NK-92 treated with Interleukin-12 subunit alpha and Interleukin-12 subunit beta, amount 100 ng/mL, for 24 hours (cell line): ENCODE measurements at regions not wholly inside any gene's neighbourhood (a gene's known extent, or its start where the extent isn't known, plus 50 kb on each side); places are given as distances from the start of the nearest gene placed in this dataset.

ENCODE experiments used
- DNase-seq: peaks from one replicate; lab custom pipeline; 2025; lab: John Stamatoyannopoulos, UW

- DNase-seq = no peak
Observed at GRCh38 chr20:40591119-40591518, 97.9 kb downstream of the MAFB start.

GRCh38 chr20:40589581-40589980 is 99.5 kb downstream of the MAFB start:
- no peak for DNase-seq

GRCh38 chr20:40588891-40589290 is 100.1 kb downstream of the MAFB start:
- no peak for DNase-seq

DNA sequence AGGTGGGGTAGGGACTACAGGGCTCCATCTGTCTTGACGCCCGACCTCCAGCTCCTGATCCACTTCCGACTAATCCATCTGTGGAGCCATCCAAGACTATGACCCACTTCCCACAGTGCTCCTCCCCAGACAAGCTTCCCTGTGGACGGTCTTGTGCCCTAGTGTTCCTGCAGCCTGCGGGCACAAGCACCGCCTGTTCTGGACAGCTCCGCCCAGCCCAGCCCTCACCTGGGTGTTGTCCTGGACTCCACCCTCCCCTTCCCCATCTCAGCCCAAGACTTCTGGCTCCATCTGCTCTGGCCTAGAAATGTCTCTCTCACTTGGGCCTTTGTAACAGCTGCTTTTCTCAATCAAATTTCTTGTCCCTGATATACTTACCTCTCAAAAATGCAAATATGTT is 102.0 kb downstream of the MAFB start:
- DNase-seq = no peak

DNA sequence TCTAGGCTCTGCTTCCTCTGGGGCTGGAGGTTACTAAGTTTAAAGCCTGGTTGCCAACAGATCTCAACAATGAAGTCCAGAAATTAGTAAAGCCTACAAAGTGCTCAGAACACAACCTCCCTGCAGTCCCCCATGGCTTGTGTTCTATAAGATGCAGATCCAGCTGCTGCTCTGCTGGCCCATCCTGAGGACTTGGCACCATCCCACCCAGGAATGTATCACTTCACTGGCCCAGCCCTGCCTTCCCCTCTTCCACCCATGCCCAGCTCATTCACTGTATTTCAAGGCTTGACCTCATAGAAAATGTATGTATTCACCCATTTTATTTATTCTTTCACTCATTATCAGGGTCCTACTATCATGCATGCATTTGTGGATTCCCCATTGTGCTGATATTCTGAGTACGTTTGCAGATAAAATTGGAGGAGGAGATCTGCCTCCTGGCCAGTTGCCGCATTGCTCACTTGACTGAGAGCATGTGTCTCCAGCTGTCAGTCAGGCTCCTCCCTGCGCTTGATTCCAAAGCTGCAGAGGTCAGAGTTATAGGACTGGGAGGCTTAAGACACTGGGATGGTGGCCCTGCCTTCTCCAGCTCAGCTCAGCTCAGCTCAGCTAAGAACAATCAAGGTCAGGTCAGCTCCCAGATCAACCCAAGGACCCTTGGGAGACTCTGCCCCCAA is 104.8 kb downstream of the MAFB start:
- no peak for DNase-seq

DNA sequence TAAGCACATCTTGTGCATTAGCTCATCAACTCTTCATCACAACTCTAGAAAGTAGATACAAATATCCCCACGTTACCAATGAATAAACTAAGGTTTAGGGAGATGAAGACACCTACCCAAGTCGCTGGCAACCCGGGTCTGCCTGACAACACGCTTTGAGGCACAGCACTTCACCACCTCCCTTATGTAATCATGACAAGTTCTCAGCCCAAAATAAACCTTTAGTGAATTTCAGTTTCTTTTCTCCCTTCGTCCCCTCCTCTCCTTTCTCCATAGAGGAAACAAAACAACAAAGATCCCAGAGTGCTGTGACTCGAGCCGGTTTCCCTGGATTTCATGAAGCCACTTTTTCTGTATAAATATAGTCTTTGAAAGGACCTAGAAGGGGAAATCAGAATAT is 105.4 kb downstream of the MAFB start:
- no peak for DNase-seq

- DNase-seq = no peak
Observed at GRCh38 chr20:40583205-40583604, 105.8 kb downstream of the MAFB start.

DNA sequence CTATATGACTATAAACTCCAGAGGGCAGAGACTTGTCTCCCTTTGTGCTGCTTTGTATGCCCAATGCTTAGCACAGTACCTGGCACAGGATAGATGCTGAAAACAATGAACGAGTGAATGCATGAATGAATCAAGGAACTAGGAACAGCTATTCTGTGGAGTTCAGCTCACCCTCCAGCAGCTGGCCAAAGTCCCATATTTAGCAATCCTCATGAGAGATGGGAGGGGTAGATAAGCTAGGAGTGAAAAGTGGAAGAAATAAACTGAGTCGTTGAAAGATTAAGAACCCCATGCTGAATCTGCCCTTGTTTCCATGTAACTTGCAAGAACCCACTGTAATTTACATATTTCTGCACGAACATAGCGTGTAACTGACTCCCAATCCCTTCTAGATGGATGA is 106.5 kb downstream of the MAFB start:
- DNase-seq = no peak

- DNase-seq = no peak
Observed at GRCh38 chr20:40579701-40580100, 109.3 kb downstream of the MAFB start.

DNA sequence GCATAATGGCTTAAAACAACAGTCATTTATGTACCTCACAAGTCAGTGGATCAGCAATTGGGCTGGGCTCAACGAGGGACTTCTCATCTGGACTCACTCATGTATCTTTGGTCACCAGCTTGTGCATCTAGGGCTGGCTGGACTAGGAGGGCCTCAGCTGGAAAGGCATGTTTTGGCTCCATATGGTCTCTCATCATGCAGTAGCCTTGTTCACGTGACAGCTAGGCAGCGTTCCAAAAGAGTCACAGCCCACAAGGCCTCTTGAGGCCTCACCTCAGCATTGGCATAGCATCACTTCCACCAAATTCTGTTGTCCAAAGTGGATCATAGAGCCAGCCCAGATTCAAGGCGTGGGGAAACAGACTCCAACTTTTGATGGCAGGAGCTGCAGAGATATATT is 110.1 kb downstream of the MAFB start:
- DNase-seq = no peak

GRCh38 chr20:40575851-40576250 is 113.2 kb downstream of the MAFB start:
- no peak for DNase-seq

DNA sequence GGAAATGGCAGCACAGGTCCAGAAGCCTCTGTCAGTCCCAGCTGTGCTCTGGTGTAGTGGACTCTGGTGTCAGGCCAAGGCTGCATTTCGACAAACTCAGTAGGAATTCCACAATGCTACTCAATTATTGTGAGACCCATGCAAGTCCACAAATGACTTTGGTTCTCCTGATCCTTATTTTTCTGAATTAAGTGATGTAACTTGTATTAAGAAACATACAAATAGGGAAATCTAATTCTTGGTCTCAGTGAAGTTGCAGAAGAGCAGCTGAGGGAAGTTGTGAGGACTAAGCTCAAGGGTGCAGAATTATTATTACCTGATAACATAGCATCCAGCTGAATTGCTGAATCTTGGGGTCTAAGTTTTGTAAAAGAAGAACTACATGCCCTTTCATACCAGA is 116.8 kb downstream of the MAFB start:
- DNase-seq = no peak

GRCh38 chr20:40571639-40572038 is 117.4 kb downstream of the MAFB start:
- no peak for DNase-seq

DNA sequence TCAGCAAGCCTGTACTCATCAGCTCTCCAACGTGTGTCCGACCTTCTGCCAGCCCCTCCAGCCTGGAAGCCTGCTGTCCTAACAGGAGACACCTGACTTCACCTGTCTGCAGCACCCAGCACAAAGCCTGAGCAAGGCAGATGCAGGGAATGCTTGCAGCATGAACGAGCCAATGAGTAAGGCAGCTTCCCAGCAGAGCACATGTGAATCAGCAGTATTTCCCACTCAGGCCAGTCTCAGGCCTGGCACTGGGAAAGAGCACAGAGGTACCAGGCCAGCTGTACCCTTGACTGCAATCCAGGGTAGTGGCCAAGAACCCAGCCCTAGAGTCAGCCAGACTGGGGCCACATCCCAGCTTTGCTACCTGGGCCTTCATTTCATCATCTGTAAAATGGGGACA is 120.8 kb downstream of the MAFB start:
- DNase-seq = no peak

DNA sequence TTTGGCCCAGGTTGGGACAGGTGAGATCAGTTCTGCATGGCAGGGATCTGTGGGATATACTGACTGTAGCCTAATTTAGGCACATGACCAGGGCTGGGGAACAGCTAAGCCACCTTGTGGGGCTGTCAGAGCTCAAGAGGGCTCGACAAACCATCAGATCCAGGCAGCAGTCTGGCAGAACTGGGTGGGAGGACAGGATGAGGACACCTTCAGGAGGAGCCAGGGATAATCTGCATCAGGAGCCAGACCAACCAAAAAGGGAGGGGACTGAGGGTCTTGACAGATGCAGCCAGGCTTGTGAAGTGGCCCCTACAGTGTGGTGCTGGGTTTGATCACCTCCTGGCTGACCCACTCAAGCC is 123.4 kb downstream of the MAFB start:
- no peak for DNase-seq

DNA sequence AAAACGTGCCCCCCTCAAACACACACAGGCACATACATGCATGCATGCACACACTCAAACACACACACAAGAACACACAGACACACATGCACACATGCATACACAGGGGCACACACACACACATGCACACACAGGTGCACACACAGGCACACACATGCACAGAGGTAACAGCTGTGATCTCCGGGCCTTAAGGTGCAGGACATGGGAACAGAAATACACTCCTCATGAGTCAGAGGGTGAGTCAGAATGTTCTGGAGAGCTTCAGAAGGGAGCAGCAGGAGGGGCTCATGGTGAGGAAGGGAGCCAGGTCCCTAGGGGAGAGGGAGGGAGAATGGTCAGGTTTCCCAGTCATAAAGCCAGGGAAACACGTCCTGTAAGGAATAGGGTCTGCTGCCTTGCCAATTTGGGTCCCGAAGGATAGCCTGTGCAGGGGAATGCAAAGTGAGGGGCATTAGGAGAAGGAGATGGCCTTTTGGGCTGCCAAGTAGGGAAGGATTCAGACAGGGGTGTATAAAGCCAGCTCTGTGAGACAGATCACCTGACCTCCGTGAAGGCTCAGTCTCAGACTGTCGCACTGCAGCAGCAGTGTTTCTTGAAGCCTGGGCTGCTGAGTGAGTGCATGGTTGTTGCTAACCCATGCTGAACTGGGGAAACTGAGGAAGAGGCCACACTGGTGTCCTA is 123.9 kb downstream of the MAFB start:
- no peak for DNase-seq

DNA sequence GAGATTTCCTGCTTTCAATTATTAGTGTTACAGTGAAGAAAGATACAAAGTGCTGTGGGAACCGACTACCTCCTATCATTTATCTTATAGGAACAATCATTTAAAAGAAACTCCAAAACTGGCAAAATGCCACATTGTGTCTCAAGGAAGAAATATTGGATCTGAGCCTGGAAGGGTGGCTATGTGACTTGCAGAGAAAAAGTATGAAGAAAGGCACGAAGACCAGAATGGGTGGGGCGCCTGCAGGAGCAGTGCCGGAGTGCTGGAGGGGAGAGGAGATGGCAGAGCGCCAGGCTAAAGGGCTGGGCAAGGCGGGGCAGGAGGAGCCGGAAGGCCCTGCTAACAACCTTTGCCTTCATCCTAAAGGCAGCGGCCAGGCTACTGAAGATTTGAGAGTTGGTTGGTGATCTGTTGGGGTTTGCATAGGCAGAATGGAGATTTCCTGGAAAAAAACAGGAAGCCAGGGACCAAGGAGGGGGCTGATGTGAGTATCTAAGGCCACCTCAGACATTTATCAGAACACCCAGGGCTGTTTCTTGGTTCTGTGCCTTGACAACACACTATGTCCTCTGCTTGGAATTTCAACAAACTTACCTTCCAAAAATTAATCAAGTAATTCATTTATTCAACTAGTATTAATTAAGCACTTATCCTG is 125.6 kb downstream of the MAFB start:
- DNase-seq = no peak

DNA sequence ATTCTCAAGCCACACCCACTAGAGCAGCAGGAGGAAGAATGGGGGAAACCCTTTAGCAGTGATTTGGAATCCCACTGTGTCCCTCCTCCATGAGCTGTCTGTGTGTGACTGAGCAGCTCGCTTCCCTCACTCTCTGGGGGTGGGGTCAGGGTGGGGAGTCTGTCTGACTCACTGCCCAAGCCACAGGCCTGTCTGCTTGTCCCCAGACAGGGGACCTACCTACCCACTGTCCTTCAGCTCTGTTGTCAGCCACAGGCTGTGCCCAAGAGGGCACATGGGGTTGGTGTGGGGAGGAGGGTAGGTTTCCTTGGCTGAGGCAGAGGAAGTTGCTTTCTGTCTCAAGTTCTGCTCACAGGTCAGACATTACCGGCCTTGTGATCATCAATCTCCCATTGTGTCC is 127.0 kb downstream of the MAFB start:
- no peak for DNase-seq

GRCh38 chr20:40561187-40561586 is 127.8 kb downstream of the MAFB start:
- DNase-seq = no peak

GRCh38 chr20:40558212-40558611 is 130.8 kb downstream of the MAFB start:
- DNase-seq = no peak

- DNase-seq = no peak
Observed at GRCh38 chr20:40551125-40551530, 137.9 kb downstream of the MAFB start.

DNA sequence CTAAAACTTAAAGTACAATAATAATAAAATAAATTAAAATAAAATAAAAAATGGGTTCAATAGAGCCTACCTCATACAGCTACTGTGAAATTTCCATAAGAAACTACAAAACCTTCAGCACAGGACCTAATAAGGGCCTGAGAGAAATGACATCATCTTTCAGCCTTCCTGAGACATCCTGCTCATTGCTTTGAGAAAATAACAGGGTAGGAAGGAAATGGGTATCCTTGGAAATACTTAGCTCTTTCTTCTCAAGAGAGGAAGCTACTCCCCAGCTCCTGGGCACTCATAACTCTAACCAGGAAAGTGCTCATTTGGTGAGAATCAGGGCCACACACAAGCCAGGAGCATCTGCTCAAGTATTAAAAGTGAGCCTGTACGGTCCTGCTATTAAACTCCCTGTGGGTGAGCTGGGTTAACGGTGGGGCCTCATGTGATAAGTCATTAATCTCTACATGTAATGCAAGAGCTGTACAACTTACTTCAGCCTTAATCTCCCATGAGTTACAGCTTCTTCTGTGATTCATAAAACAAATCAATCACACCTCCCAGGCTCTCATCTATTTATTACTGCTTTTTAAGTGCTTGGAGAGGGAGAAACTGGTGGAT is 141.4 kb downstream of the MAFB start:
- DNase-seq = no peak

DNA sequence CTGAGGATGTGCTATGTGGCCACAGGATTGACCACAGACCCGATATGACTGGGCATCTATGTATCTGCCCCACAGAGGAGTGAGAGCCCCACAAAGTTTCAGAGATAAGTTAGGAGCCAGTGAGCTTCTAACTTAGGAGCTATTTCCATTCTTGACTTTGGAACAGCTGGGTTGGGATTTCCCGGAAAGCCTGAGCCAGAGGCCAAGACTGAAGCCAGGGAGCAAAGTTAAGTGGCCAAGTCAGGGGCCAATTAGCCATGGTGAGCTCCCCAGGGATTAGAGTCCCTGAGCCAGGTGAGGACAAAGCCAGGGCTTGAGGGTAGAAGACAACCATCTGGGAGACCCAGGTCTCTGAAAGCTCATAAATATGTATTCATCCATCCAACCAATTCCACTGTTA is 143.6 kb downstream of the MAFB start:
- DNase-seq = no peak
